ENCODE measurements at regions not wholly inside any gene's neighbourhood (a gene's known extent, or its start where the extent isn't known, plus 50 kb on each side); places are given as distances from the start of the nearest gene placed in this dataset.
"Not testable (repeated sequence)": the region's sequence is repeated elsewhere in the genome, so short reads cannot be mapped to it uniquely, and the experiment has no call there.

DNA sequence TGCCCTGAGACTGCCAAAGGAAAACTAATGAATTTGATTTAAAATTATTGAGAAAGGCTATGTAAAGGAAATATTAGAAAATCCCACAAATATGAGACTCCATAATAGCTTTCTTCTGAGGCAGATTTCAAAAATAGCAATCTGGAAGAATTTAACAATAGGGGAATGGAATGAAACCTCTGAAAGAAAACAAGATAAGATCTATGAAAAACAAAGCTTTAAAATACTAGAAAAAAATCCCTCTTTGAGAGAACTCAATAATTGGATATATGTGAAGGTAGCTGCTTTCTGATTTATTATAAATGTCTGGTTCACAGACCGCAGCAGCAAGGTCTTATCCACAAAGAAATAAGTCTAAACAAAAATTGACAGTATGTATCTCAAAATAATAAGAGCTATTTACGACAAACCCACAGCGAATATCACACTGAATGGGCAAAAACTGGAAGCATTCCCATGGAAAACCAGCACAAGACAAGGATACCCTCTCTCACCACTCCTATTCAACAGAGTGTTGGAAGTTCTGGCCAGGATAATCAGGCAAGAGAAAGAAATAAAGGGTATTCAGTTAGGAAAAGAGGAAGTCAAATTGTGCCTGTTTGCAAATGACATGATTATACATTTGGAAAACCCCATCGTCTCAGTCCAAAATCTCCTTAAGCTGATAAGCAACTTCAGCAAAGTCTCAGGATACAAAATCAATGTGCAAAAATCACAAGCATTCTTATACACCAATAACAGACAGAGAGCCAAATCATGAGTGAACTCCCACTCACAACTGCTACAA is 319.3 kb upstream of the THBS1 start:
- not testable (repeated sequence) for H3K9me3 Mint-ChIP-seq; H3K27ac Mint-ChIP-seq; H3K4me1 Mint-ChIP-seq (ENCODE audit: low read depth); H3K4me3 Mint-ChIP-seq; H3K36me3 Mint-ChIP-seq (ENCODE audit: low read depth); H3K27me3 Mint-ChIP-seq (ENCODE audit: low read depth)

DNA sequence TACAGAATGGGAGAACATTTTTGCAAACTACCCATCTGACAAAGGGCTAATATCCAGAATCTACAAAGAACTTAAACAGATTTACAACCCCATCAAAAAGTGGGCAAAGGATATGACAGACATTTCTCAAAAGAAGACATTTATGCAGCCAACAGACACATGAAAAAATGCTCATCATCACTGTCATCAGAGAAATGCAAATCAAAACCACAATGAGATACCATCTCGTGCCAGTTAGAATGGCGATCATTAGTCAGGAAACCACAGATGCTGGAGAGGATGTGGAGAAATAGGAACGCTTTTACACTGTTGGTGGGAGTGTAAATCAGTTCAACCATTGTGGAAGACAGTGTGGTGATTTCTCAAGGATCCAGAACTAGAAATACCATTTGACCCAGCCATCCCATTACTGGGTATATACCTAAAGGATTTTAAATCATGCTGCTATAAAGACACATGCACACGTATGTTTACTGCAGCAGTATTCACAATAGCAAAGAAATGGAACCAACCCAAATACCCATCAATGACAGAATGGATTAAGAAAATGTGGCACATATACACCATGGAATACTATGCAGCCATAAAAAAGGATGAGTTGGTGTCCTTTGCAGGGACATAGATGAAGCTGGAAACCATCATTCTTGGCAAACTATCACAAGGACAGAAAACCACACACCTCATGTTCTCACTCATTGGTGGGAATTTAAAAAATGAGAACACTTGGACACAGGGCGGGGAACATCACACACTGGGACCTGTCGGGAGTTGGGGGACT is 317.7 kb upstream of the THBS1 start:
- not testable (repeated sequence) for H3K4me3 Mint-ChIP-seq; H3K27me3 Mint-ChIP-seq (ENCODE audit: low read depth); H3K27ac Mint-ChIP-seq; H3K4me1 Mint-ChIP-seq (ENCODE audit: low read depth); H3K9me3 Mint-ChIP-seq; H3K36me3 Mint-ChIP-seq (ENCODE audit: low read depth)

DNA sequence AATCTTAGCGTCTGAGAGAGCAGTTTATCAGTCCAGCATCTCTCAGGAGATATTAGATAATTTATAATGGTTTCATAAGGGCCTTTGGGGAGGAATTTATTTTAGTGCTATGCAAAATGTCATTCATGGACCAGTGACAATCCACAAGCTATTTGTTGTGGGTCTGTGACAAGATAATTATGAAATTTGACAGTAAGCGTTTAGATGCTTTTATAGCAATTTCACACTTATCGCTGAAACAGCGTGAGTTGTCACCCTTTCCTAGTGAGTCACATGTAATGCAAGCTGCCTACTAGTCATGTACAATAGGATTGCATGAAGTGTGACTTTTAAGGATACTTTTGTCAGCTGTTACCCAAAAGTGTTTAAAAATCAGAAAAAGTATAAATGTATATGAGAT is 315.6 kb upstream of the THBS1 start:
- peaks cover 7% of the 10 kb centered on the region for H3K4me1 Mint-ChIP-seq (ENCODE audit: low read depth)
- no peak overlapping the region for H3K4me3 Mint-ChIP-seq
- no peak overlapping the region for H3K27ac Mint-ChIP-seq
- no peaks in the 10 kb centered on the region for H3K9me3 Mint-ChIP-seq
- H3K36me3 Mint-ChIP-seq (ENCODE audit: low read depth): no peaks in the 10 kb centered on the region
- peaks cover 4% of the 10 kb centered on the region for H3K27me3 Mint-ChIP-seq (ENCODE audit: low read depth)

DNA sequence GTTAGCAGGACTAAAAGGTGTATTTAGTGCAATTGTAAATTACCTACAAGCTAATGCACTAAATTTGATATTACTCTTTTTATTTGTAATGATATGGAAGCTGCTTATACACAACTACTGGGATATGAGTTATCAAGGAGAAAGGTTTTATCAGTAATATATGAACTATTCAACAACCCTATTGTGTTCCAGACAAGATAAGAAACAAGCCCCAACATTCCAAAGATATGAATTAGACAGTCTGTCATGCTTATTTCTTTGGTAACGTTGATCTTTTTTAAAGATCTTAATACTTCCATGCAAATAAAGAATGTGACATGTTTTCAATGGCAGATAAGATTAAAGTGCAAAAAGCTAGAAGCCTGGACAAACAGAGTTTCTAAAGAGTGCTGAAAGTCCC is 314.0 kb upstream of the THBS1 start:
- Mint-ChIP-seq H3K27me3 (ENCODE audit: low read depth) (peaks cover 2% of the 10 kb centered on the region), H3K36me3 (ENCODE audit: low read depth) (no peaks in the 10 kb centered on the region), H3K4me3 (no peak overlapping the region), H3K4me1 (ENCODE audit: low read depth) (peaks cover 7% of the 10 kb centered on the region), H3K9me3 (no peaks in the 10 kb centered on the region), H3K27ac (no peak overlapping the region)

DNA sequence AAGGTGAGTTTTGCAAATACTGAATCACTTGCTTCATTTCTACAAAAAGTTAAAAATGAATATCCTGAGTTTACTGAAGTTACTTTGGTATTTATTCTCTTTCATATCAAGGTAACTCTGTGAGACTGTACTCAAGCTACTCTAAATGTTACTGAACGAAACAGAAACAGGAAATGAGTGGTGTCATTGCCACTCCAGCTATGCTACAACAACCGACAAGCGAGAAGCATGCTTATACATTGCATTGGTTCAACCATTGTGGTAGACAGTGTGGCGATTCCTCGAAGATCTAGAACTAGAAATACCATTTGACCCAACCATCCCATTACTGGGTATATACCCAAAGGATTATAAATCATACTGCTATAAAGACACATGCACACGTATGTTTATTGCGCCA is 313.2 kb upstream of the THBS1 start:
- H3K4me1 Mint-ChIP-seq (ENCODE audit: low read depth): peaks cover 5% of the 10 kb centered on the region

DNA sequence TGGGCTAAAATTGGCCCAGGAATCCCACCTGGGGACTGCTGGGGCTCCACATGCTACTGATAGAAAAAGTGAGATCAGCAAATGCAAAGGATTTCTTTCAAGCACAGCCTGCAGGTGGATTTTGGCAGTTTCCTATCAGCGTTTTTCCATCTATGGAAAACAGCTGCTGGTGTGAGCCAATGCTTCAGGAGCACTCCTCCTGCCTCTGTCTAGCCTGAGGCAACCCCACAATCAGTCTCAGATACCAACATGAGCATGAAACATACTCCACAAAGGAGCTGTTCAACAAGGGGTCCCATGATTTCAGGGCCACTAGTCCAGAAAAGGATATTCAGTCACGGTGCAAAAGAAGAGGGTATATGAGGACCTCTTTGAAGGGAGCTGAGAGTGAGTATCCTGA is 311.5 kb upstream of the THBS1 start:
- no peaks in the 10 kb centered on the region for H3K27me3 Mint-ChIP-seq (ENCODE audit: low read depth)

More for the DNA sequence above, 313.2 kb upstream of the THBS1 start:
- H3K36me3 Mint-ChIP-seq (ENCODE audit: low read depth): no peaks in the 10 kb centered on the region
- no peak overlapping the region for H3K4me3 Mint-ChIP-seq
- no peak overlapping the region for H3K27ac Mint-ChIP-seq
- H3K9me3 Mint-ChIP-seq: no peaks in the 10 kb centered on the region
- H3K27me3 Mint-ChIP-seq (ENCODE audit: low read depth): no peaks in the 10 kb centered on the region

DNA sequence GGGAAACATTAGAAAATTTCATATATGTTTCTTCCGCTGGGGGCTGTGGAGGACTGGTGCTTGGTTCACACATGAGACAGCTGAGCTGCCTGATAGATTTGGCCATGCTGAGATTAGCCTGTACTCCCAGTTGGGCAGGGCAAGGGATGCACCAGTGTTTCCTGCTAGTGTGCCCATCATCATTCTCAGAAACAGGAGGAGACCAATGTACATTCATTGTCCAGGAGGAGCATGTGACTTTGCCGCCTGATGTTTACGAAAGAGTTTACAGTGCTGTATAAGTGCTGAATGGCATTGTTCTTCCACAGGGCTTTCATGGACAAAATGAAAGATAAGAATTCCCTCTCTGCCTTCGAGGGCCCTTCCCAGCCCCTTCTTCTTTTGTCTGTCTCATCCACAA is 311.1 kb upstream of the THBS1 start:
- Mint-ChIP-seq H3K9me3 (no peaks in the 10 kb centered on the region), H3K4me3 (no peak overlapping the region), H3K27me3 (ENCODE audit: low read depth) (peaks cover 4% of the 10 kb centered on the region), H3K36me3 (ENCODE audit: low read depth) (no peaks in the 10 kb centered on the region), H3K4me1 (ENCODE audit: low read depth) (peaks cover 2% of the 10 kb centered on the region), H3K27ac (no peak overlapping the region)

More for the DNA sequence above, 311.5 kb upstream of the THBS1 start:
- H3K9me3 Mint-ChIP-seq: no peaks in the 10 kb centered on the region
- H3K36me3 Mint-ChIP-seq (ENCODE audit: low read depth): no peaks in the 10 kb centered on the region
- peaks cover 2% of the 10 kb centered on the region for H3K4me1 Mint-ChIP-seq (ENCODE audit: low read depth)
- no peak overlapping the region for H3K4me3 Mint-ChIP-seq
- no peak overlapping the region for H3K27ac Mint-ChIP-seq

DNA sequence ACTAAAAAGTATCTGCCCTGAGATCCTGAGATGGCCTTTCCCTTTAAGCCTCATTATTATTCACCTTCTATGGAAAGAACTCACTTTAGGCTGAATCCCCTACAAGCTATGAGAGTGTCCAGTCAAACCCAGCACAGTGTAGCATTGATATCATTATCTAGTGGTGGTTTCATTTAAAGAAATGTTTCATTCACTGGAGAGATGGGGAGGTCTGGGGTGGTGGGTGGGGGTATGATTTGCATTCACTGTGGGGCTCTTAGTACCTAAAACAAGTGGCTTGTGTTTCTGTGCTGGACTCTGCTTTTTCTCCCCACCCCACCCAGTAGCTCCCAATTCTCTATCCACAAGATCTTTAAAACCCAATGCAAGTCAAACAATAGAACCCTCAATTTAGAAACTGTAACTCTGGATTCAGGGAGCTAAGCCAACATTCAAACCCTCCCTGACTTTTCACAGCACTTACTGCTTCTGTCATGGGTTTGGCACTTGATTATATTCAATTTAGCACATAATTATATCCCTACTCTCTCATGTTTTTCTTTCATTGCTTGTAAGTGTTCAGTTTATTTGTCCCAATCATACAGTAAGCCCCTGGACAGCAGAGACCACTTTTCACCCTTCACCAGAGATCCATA is 310.5 kb upstream of the THBS1 start:
- no peak overlapping the region for H3K27ac Mint-ChIP-seq
- peaks cover 4% of the 10 kb centered on the region for H3K27me3 Mint-ChIP-seq (ENCODE audit: low read depth)
- H3K9me3 Mint-ChIP-seq: no peaks in the 10 kb centered on the region
- no peaks in the 10 kb centered on the region for H3K36me3 Mint-ChIP-seq (ENCODE audit: low read depth)
- peaks cover 2% of the 10 kb centered on the region for H3K4me1 Mint-ChIP-seq (ENCODE audit: low read depth)
- no peak overlapping the region for H3K4me3 Mint-ChIP-seq

DNA sequence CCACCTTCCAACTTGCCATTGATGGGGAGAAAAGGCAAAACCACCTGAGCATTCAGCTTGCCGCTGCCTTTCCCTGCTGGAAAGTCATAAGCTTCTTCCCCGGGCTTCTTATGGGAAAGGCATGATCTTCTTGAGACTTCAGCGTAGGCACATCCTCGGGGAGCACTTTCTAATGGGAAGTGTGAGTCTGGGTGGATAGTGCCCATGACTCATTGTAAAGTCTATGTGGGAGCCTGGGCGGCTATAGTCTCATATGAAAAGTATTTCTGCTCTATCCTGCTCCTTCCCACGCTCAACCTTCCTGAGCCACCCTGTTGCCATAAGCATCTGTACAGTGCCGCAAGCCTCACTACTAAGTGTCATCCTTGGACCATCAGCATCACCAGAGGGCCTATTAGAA is 309.9 kb upstream of the THBS1 start:
- Mint-ChIP-seq H3K4me1 (ENCODE audit: low read depth) (peaks cover 2% of the 10 kb centered on the region), H3K9me3 (no peaks in the 10 kb centered on the region), H3K27me3 (ENCODE audit: low read depth) (peaks cover 4% of the 10 kb centered on the region), H3K4me3 (no peak overlapping the region), H3K27ac (no peak overlapping the region), H3K36me3 (ENCODE audit: low read depth) (no peaks in the 10 kb centered on the region)

DNA sequence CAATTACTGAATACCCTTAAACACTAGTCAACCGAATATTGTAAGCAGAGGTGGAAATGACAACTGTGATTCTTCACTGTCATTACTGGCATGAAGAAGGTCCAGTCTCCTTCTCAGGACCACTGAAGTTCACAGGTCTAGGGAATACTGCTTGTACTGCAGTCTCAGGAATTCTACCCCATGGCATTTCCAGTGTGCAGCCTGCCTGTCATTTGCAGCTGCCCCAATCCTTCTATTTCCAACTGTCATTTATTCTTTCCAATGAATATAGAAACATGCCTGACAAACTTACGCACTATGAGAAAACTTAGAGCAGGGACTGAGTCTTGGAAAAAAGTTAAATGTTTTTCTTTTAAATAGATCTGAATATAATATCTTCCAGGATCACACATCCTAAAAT is 308.0 kb upstream of the THBS1 start:
- H3K9me3 Mint-ChIP-seq: no peaks in the 10 kb centered on the region
- no peak overlapping the region for H3K27ac Mint-ChIP-seq
- no peaks in the 10 kb centered on the region for H3K4me1 Mint-ChIP-seq (ENCODE audit: low read depth)
- no peaks in the 10 kb centered on the region for H3K36me3 Mint-ChIP-seq (ENCODE audit: low read depth)
- H3K4me3 Mint-ChIP-seq: no peak overlapping the region
- H3K27me3 Mint-ChIP-seq (ENCODE audit: low read depth): peaks cover 4% of the 10 kb centered on the region

DNA sequence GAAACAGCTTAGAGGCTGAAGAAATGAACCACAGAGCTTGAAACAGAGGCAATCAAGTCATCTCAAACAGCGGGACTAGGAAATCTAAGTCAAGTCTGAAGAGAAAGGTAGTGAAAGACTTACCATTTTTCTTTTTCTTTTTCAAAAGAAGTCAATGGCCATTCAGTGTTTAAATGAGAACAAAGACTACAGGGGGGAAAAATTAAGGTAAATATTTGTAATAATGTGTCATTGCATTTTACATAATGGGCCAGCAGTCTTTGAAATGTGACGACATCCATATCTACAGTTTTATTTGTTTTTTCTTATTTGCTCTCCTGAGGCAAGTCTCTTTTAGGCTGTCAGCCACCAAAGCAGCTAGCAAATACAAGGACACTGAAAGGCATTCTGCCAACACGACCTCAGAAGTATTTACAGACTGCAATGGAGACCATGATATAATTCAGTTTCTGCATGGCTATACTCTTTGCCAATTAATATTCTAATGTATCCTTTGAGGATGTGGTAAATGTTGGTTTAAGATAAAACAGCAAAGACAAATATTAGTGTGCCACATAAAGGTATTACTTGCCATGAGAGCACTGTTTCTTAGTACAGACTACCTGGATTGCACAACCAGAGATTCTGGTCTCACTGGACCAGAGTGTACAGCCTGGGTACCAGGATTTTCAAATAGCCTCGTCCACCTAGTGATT is 307.0 kb upstream of the THBS1 start:
- H3K9me3 Mint-ChIP-seq: no peaks in the 10 kb centered on the region

DNA sequence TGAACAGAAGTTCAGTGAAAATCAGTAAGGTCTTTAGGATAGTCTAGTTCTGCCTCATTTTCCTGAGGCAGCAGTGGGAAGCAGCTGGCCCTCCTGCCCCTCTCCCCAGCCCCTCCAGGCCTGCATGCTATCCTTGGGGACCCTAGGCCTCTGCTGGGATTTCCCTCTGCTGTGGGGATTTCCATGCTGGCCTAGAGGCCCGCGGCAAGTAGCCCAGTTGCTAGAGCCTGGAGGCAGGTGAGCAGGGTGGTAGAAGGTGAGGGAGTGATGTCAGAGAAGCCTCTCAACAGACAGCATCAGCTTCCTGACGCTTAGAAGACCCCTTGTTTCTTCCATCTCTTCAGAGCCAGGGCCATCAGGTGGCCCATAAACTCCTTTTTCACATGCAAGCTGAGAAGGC is 305.8 kb upstream of the THBS1 start:
- Mint-ChIP-seq H3K4me3 (no peak overlapping the region), H3K36me3 (ENCODE audit: low read depth) (no peaks in the 10 kb centered on the region), H3K27me3 (ENCODE audit: low read depth) (peaks cover 4% of the 10 kb centered on the region), H3K27ac (no peak overlapping the region), H3K9me3 (no peaks in the 10 kb centered on the region), H3K4me1 (ENCODE audit: low read depth) (no peaks in the 10 kb centered on the region)

More for the DNA sequence above, 307.0 kb upstream of the THBS1 start:
- no peaks in the 10 kb centered on the region for H3K4me1 Mint-ChIP-seq (ENCODE audit: low read depth)
- no peak overlapping the region for H3K4me3 Mint-ChIP-seq
- H3K27me3 Mint-ChIP-seq (ENCODE audit: low read depth): peaks cover 4% of the 10 kb centered on the region
- H3K36me3 Mint-ChIP-seq (ENCODE audit: low read depth): no peaks in the 10 kb centered on the region
- H3K27ac Mint-ChIP-seq: no peak overlapping the region

DNA sequence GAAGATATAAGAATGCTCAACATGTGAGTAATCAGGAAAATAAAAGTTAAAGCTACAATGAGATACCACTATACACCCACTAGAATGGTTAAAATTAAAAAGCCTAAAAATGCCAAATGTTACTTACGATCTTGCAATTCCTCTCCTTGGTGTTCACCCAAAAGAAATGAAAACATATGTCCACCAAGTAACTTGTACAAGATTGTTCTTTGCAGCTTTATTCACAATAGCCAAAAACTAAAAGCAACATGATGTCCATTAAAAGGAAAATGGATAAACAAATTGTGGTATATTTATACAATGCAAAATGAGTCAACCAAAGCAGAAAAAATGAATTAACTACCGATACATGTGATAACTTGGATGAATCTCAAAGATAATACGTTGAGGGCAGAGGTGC is 301.6 kb upstream of the THBS1 start:
- H3K4me3 Mint-ChIP-seq: no peak overlapping the region
- no peaks in the 10 kb centered on the region for H3K36me3 Mint-ChIP-seq (ENCODE audit: low read depth)
- H3K4me1 Mint-ChIP-seq (ENCODE audit: low read depth): no peaks in the 10 kb centered on the region
- H3K27ac Mint-ChIP-seq: no peak overlapping the region
- H3K9me3 Mint-ChIP-seq: no peaks in the 10 kb centered on the region
- peaks cover 11% of the 10 kb centered on the region for H3K27me3 Mint-ChIP-seq (ENCODE audit: low read depth)

DNA sequence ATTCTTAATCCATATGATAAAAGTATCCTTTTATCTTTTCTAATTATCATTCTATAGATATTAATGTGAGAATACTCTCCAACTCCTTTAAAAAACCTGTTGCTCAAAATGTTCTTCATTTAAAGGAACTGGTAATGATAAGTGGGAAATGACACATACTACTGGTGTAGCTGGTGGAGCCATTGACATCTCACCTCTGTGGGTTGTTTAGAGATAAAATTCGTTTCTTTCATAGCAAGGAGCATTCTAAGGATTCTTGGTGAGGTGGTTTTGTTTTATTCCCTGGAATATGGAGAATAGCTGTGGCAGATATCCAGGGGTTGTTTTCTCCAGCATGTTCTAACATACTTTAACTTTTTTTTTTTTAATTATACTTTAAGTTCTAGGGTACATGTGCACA is 299.8 kb upstream of the THBS1 start:
- Mint-ChIP-seq H3K4me1 (ENCODE audit: low read depth) (no peaks in the 10 kb centered on the region), H3K4me3 (no peak overlapping the region), H3K9me3 (no peaks in the 10 kb centered on the region), H3K27me3 (ENCODE audit: low read depth) (peaks cover 15% of the 10 kb centered on the region), H3K27ac (no peak overlapping the region), H3K36me3 (ENCODE audit: low read depth) (no peaks in the 10 kb centered on the region)

Data from T-helper 1 cell treated with Interleukin-12 subunit alpha and Interleukin-12 subunit beta and Interleukin-4 antibody, amounts not matched to agents 30 μg/mL and 1 μg/mL, for 36 hours (primary cell).